Naive thymus-derived CD4-positive, alpha-beta T cell (primary cell): ENCODE measurements at regions not wholly inside any gene's neighbourhood (a gene's known extent, or its start where the extent isn't known, plus 50 kb on each side); places are given as distances from the start of the nearest gene placed in this dataset.
A peak's percentile ranks its signal among the peaks of the same experiment; 100 is the strongest.

Experiments
- ATAC-seq: fragments of 150-1000 bp; cut with Tn5 transposase; 2 replicates; pipeline ENCODE4 v1.10.0; 2021; ENCODE audit warnings: mild to moderate bottlenecking, moderate library complexity
- CTCF ChIA-PET: fragments of 350-600 bp; sonication (Branson Sonifier 250); formaldehyde crosslinking; loops from one replicate; lab custom pipeline; 2021; ENCODE audit warnings: antibody characterized with exemption; lab: Charles Lee
- POLR2A ChIA-PET: fragments of 350-600 bp; sonication (Branson Sonifier 250); formaldehyde crosslinking; loops from one replicate; lab custom pipeline; 2021; ENCODE audit warnings: antibody characterized with exemption, inconsistent platforms; lab: Charles Lee
- DNase-seq, 9 donors: peaks; one replicate each; pipeline versions ENCODE4 v3.0.0 to v3.0.0-alpha.2; 2020 to 2022; ENCODE audit warnings: mixed read lengths in 1 of 9
- H3K27ac ChIP-seq: one replicate; pipeline ENCODE4 v1.7.0; 2013; ENCODE audit warnings: mild to moderate bottlenecking, low read depth, low read length, moderate library complexity
- H3K27me3 ChIP-seq, 2 donors: one replicate each; pipeline ENCODE4 v1.7.0; 2013; ENCODE audit warnings: low read length in 2 of 2, mild to moderate bottlenecking in 2 of 2, moderate library complexity in 2 of 2; ENCODE audit not compliant: control insufficient read depth in 2 of 2, insufficient read depth in 2 of 2
- H3K36me3 ChIP-seq, 3 experiments: 1 replicate in 2 of 3; 2 replicates in 1 of 3; pipeline ENCODE4 v1.7.0; 2013; ENCODE audit warnings: low read length in 3 of 3, mild to moderate bottlenecking in 3 of 3, moderate library complexity in 1 of 3; ENCODE audit not compliant: insufficient read depth in 3 of 3, control insufficient read depth in 2 of 3
- H3K4me1 ChIP-seq, 2 donors: one replicate each; pipeline ENCODE4 v1.7.0; 2013; ENCODE audit warnings: low read length in 2 of 2, mild to moderate bottlenecking in 2 of 2, moderate library complexity in 1 of 2; ENCODE audit not compliant: control insufficient read depth in 2 of 2, insufficient read depth in 2 of 2
- H3K4me3 ChIP-seq: 2 replicates; pipeline ENCODE4 v1.7.0; 2013; ENCODE audit warnings: mild to moderate bottlenecking, low read length
- H3K9me3 ChIP-seq, 3 experiments: 1 replicate in 2 of 3; 2 replicates in 1 of 3; pipeline ENCODE4 v1.7.0; 2013; ENCODE audit warnings: low read length in 3 of 3; ENCODE audit not compliant: control insufficient read depth in 2 of 3
- H3K27ac Mint-ChIP-seq, 9 donors: one replicate each; pipeline ENCODE4 v1.8.0; 2020 to 2022; ENCODE audit warnings: mixed read lengths in 9 of 9, mild to moderate bottlenecking in 8 of 9, moderate library complexity in 5 of 9, inconsistent platforms in 2 of 9
- H3K27me3 Mint-ChIP-seq, 5 donors: one replicate each; pipeline ENCODE4 v1.8.0; 2021 to 2022; ENCODE audit warnings: mixed read lengths in 5 of 5, mild to moderate bottlenecking in 1 of 5
- H3K36me3 Mint-ChIP-seq, 5 donors: one replicate each; pipeline ENCODE4 v1.8.0; 2020 to 2022; ENCODE audit warnings: mixed read lengths in 5 of 5, mild to moderate bottlenecking in 3 of 5, inconsistent platforms in 1 of 5
- H3K4me1 Mint-ChIP-seq, 7 donors: one replicate each; pipeline ENCODE4 v1.8.0; 2020 to 2022; ENCODE audit warnings: mixed read lengths in 7 of 7, mild to moderate bottlenecking in 3 of 7, inconsistent platforms in 1 of 7
- H3K4me3 Mint-ChIP-seq, 10 donors: one replicate each; pipeline ENCODE4 v1.8.0; 2020 to 2022; ENCODE audit warnings: mild to moderate bottlenecking in 10 of 10, mixed read lengths in 10 of 10, moderate library complexity in 6 of 10, inconsistent platforms in 2 of 10
- H3K9me3 Mint-ChIP-seq, 11 donors: one replicate each; pipeline ENCODE4 v1.8.0; 2020 to 2022; ENCODE audit warnings: mixed read lengths in 11 of 11, mild to moderate bottlenecking in 4 of 11, inconsistent platforms in 1 of 11, moderate library complexity in 1 of 11
- intact Hi-C, 2 donors: fragments of 100-400 bp; cut with micrococcal nuclease; formaldehyde crosslinking; loops; one replicate each; pipeline ENCODE4 v1.15.1; 2023

- ATAC-seq (no peak), DNase-seq (no peak)
- no peak overlapping the region for H3K27ac ChIP-seq
- H3K4me3 Mint-ChIP-seq: no peak overlapping the region
- peaks cover 0 to 19% (median 1%) of the 10 kb centered on the region in 5 donors for H3K27me3 Mint-ChIP-seq
- no peaks in the 10 kb centered on the region for H3K27me3 ChIP-seq
- H3K4me1 Mint-ChIP-seq: peaks cover 0 to 2% (median 0%) of the 10 kb centered on the region in 7 donors
- no peaks in the 10 kb centered on the region for H3K9me3 ChIP-seq
- no peaks in the 10 kb centered on the region for H3K4me1 ChIP-seq
- H3K4me3 ChIP-seq: no peak overlapping the region
- CTCF ChIA-PET: no interaction called here
- H3K36me3 Mint-ChIP-seq: no peaks in the 10 kb centered on the region
- intact Hi-C loops: no loop called here
- no peaks in the 10 kb centered on the region for H3K36me3 ChIP-seq
- no peaks in the 10 kb centered on the region for H3K9me3 Mint-ChIP-seq
- POLR2A ChIA-PET: interaction anchor here (0.6 kb wide), 1 partner anchor 23 kb away, joined by 3 read pairs; no protein-coding TSS in a partner anchor
- H3K27ac Mint-ChIP-seq: no peak overlapping the region
Measured at GRCh38 chr1:64318428-64318827, 115.0 kb downstream of the UBE2U start.

DNA sequence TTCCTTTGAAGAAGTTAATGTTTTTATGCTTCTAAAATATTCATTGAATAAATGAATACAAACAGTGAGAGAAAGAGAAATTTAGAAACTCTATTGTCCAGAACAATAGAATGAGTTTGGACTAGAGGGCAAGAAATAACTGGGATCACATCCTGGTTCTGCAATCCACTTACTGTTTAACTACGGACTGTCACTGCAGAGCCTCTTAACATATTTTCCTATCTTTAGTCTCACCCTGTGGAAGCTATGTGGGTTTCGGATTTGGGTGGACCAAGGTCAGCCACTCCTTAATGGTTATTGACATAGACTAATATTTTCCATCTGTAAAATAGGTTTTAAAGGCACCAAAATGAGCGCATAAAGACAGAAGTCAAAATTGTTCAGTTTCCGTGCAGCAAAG is 116.6 kb downstream of the UBE2U start:
- H3K27ac Mint-ChIP-seq: no peak overlapping the region
- ChIA-PET CTCF (no interaction called here), POLR2A (no interaction called here)
- peaks cover 0 to 9% (median 5%) of the 10 kb centered on the region in 5 donors for H3K27me3 Mint-ChIP-seq
- no peaks in the 10 kb centered on the region for H3K36me3 ChIP-seq
- no peak for ATAC-seq
- no peak overlapping the region for H3K27ac ChIP-seq
- no peaks in the 10 kb centered on the region for H3K4me1 ChIP-seq
- no peak overlapping the region for H3K4me3 Mint-ChIP-seq
- H3K4me3 ChIP-seq: no peak overlapping the region
- H3K36me3 Mint-ChIP-seq: no peaks in the 10 kb centered on the region
- no peaks in the 10 kb centered on the region for H3K27me3 ChIP-seq
- no peak for DNase-seq
- intact Hi-C loops: no loop called here
- H3K4me1 Mint-ChIP-seq: peaks cover 0 to 4% (median 0%) of the 10 kb centered on the region in 7 donors
- no peaks in the 10 kb centered on the region for H3K9me3 ChIP-seq
- H3K9me3 Mint-ChIP-seq: no peaks in the 10 kb centered on the region

DNA sequence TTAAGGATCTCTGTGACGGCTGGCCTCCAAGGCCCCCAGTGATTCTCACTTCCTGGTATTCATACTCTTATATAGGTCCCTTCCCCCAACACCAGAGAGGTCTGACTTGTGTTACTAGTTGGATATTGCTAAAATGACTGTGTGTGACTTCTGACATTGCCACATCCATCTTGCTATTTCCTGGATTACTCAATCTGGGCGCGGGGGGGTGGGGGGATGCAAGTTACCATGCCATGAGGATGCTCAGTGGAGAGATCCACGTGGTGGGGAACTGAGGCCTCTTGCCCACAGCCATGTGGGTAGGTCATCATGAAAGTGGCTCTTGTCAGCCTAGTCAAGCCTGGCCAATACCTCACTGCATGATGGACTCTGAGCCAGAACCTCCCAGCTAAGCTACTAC is 117.0 kb downstream of the UBE2U start:
- no peak overlapping the region for H3K4me3 ChIP-seq
- peak; percentile 55 for ATAC-seq
- H3K4me1 Mint-ChIP-seq: peaks cover 0 to 4% (median 0%) of the 10 kb centered on the region in 7 donors
- H3K4me3 Mint-ChIP-seq: no peak overlapping the region
- H3K27me3 Mint-ChIP-seq: peaks cover 0 to 9% (median 5%) of the 10 kb centered on the region in 5 donors
- no peaks in the 10 kb centered on the region for H3K9me3 Mint-ChIP-seq
- H3K27ac Mint-ChIP-seq: no peak overlapping the region
- ChIA-PET CTCF (no interaction called here), POLR2A (no interaction called here)
- H3K36me3 Mint-ChIP-seq: no peaks in the 10 kb centered on the region
- no peaks in the 10 kb centered on the region for H3K9me3 ChIP-seq
- H3K27ac ChIP-seq: no peak overlapping the region
- H3K27me3 ChIP-seq: no peaks in the 10 kb centered on the region
- intact Hi-C loops: no loop called here
- no peak for DNase-seq
- H3K4me1 ChIP-seq: no peaks in the 10 kb centered on the region
- no peaks in the 10 kb centered on the region for H3K36me3 ChIP-seq

GRCh38 chr1:64320922-64321614 is 117.6 kb downstream of the UBE2U start:
- POLR2A ChIA-PET: no interaction called here
- CTCF ChIA-PET: no interaction called here
- Mint-ChIP-seq H3K27me3 (peaks cover 0 to 9% (median 5%) of the 10 kb centered on the region in 5 donors), H3K4me1 (peaks cover 0 to 4% (median 0%) of the 10 kb centered on the region in 7 donors), H3K27ac (no peak overlapping the region), H3K4me3 (no peak overlapping the region), H3K36me3 (no peaks in the 10 kb centered on the region), H3K9me3 (no peaks in the 10 kb centered on the region)
- no peaks in the 10 kb centered on the region for H3K36me3 ChIP-seq
- DNase-seq (no peak), ATAC-seq (no peak)
- no peaks in the 10 kb centered on the region for H3K27me3 ChIP-seq
- no peak overlapping the region for H3K4me3 ChIP-seq
- intact Hi-C loops: no loop called here
- no peaks in the 10 kb centered on the region for H3K9me3 ChIP-seq
- H3K27ac ChIP-seq: no peak overlapping the region
- H3K4me1 ChIP-seq: no peaks in the 10 kb centered on the region

DNA sequence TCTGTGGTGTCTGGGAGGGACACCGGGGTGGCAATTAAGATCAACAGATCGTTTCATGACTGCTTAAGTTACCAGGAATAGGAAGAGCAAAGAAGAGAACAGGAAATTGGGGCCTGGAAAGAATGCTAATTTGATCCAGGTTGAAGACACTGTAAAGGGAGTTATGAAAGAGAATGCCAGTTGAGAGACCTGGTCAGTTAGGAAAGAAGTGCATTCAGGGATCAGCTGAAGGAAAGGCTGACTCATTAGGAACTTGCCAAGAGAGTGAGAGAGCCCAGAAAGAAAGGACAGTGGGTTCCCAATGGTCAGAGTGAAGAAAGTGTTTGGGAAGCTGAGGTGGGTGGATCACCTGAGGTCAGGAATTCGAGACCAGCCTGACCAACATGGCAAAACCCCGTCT is 119.6 kb downstream of the UBE2U start:
- peaks cover 0 to 4% (median 0%) of the 10 kb centered on the region in 7 donors for H3K4me1 Mint-ChIP-seq

DNA sequence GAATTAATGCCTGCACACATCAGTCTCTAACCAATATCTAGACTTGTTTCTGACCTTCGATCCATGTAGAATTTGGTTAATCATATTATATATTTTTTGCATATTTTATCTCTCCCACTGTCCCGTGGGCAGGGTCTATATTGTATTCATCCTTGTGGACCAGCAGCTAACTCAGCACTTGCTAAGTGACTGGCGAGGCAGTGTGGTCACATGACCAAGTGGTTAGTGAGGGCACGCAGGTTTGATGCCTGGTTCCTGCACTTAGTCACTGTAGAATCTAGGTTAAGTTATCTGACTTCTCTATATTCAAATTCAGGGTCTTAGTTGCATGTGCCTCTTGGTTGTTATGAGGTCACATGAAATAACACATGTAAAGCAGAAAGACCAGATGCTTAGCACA is 120.5 kb downstream of the UBE2U start:
- no peaks in the 10 kb centered on the region for H3K9me3 ChIP-seq
- no peak for ATAC-seq
- Mint-ChIP-seq H3K36me3 (no peaks in the 10 kb centered on the region), H3K27ac (no peak overlapping the region), H3K9me3 (no peaks in the 10 kb centered on the region), H3K4me1 (peaks cover 0 to 4% (median 0%) of the 10 kb centered on the region in 7 donors), H3K27me3 (peaks cover 0 to 18% (median 13%) of the 10 kb centered on the region in 5 donors), H3K4me3 (no peak overlapping the region)
- no peak for DNase-seq
- H3K27ac ChIP-seq: no peak overlapping the region
- H3K36me3 ChIP-seq: no peaks in the 10 kb centered on the region
- intact Hi-C loops: no loop called here
- ChIA-PET CTCF (no interaction called here), POLR2A (no interaction called here)
- H3K27me3 ChIP-seq: no peaks in the 10 kb centered on the region
- no peak overlapping the region for H3K4me3 ChIP-seq
- H3K4me1 ChIP-seq: no peaks in the 10 kb centered on the region

More for the DNA sequence above, 119.6 kb downstream of the UBE2U start:
- H3K4me3 Mint-ChIP-seq: no peak overlapping the region
- no peak for DNase-seq
- Histone ChIP-seq H3K4me1 (no peaks in the 10 kb centered on the region), H3K4me3 (no peak overlapping the region), H3K9me3 (no peaks in the 10 kb centered on the region), H3K27me3 (no peaks in the 10 kb centered on the region), H3K27ac (no peak overlapping the region), H3K36me3 (no peaks in the 10 kb centered on the region)
- ChIA-PET CTCF (no interaction called here), POLR2A (no interaction called here)
- no peaks in the 10 kb centered on the region for H3K9me3 Mint-ChIP-seq
- no peaks in the 10 kb centered on the region for H3K36me3 Mint-ChIP-seq
- H3K27ac Mint-ChIP-seq: no peak overlapping the region
- ATAC-seq: no peak
- peaks cover 0 to 18% (median 6%) of the 10 kb centered on the region in 5 donors for H3K27me3 Mint-ChIP-seq
- intact Hi-C loops: no loop called here

GRCh38 chr1:64325856-64326255 is 122.4 kb downstream of the UBE2U start:
- no peaks in the 10 kb centered on the region for H3K36me3 ChIP-seq
- Mint-ChIP-seq H3K27me3 (peaks cover 0 to 23% (median 14%) of the 10 kb centered on the region in 5 donors), H3K27ac (no peak overlapping the region), H3K4me3 (no peak overlapping the region), H3K36me3 (no peaks in the 10 kb centered on the region), H3K4me1 (peaks cover 0 to 4% (median 0%) of the 10 kb centered on the region in 7 donors), H3K9me3 (no peaks in the 10 kb centered on the region)
- no peaks in the 10 kb centered on the region for H3K9me3 ChIP-seq
- CTCF ChIA-PET: no interaction called here
- H3K4me3 ChIP-seq: no peak overlapping the region
- H3K27me3 ChIP-seq: no peaks in the 10 kb centered on the region
- H3K4me1 ChIP-seq: no peaks in the 10 kb centered on the region
- H3K27ac ChIP-seq: no peak overlapping the region
- DNase-seq (no peak), ATAC-seq (no peak)
- POLR2A ChIA-PET: no interaction called here
- intact Hi-C loops: no loop called here
